GM20000 (cell line): ENCODE measurements at regions not wholly inside any gene's neighbourhood (a gene's known extent, or its start where the extent isn't known, plus 50 kb on each side); places are given as distances from the start of the nearest gene placed in this dataset.

Source experiments
- DNase-seq: peaks from one replicate; pipeline ENCODE4 v3.0.0; 2012; ENCODE audit warnings: low spot score
- CTCF ChIP-seq: IDR thresholded peaks from 2 replicates; pipeline ENCODE4 v1.5.1; 2012; ENCODE audit warnings: mild to moderate bottlenecking, control low read depth; ENCODE audit errors: extremely low read depth, missing control alignments

- no peak for DNase-seq
- no peak for TF ChIP-seq CTCF
These were observed 178.2 kb upstream of the HS3ST5 start for GRCh38 chr6:114520976-114521375.

- DNase-seq = no peak
- TF ChIP-seq CTCF = no peak
These were observed 171.3 kb upstream of the HS3ST5 start for GRCh38 chr6:114514170-114514569.

- no peak for DNase-seq
- no peak for TF ChIP-seq CTCF
These were observed 128.6 kb upstream of the HS3ST5 start for GRCh38 chr6:114471450-114471849.

GRCh38 chr6:114467931-114468330 lies 125.1 kb upstream of the HS3ST5 start:
- DNase-seq = no peak
- TF ChIP-seq CTCF = no peak

- TF ChIP-seq CTCF = no peak
- no peak for DNase-seq
These were observed 122.7 kb upstream of the HS3ST5 start for GRCh38 chr6:114465511-114465910.

GRCh38 chr6:114453737-114454276 lies 111.0 kb upstream of the HS3ST5 start:
- no peak for DNase-seq
- TF ChIP-seq CTCF = no peak

GRCh38 chr6:114452785-114453401 lies 110.1 kb upstream of the HS3ST5 start:
- no peak for TF ChIP-seq CTCF

More at GRCh38 chr6:114452785-114453401, 110.1 kb upstream of the HS3ST5 start:
- DNase-seq = no peak
